ENCODE measurements at regions not wholly inside any gene's neighbourhood (a gene's known extent, or its start where the extent isn't known, plus 50 kb on each side); places are given as distances from the start of the nearest gene placed in this dataset.
"Not testable (repeated sequence)": the region's sequence is repeated elsewhere in the genome, so short reads cannot be mapped to it uniquely, and the experiment has no call there.

DNA sequence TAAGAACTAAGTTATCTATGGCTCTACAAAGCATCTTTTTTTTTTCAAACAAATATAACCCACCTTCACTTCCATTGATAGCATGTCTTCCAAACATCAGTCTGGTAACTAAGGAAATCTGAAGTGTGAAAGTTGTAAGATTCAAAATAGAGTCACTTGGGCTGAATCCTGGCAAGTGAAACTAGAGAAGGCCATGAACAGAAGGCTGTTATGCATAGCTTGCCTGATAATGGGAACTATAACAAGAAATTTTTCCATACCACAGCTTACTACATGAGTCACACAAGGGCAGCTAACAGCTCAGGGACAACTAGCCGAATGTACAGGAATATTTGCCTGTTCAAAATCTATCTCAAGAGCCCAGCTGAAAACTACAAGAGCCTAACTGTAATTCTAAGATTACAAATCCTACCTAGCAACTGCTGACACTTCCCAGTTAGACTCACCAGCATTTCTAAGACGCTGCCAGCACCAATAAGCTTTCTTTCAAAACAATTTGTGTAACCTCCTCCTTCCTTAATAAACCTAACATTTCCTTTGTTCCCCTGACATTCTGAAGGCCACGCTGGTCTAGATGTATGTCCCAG, 1066.5 kb downstream of the PLOD2 start:
- no peak for DNase-seq

DNA sequence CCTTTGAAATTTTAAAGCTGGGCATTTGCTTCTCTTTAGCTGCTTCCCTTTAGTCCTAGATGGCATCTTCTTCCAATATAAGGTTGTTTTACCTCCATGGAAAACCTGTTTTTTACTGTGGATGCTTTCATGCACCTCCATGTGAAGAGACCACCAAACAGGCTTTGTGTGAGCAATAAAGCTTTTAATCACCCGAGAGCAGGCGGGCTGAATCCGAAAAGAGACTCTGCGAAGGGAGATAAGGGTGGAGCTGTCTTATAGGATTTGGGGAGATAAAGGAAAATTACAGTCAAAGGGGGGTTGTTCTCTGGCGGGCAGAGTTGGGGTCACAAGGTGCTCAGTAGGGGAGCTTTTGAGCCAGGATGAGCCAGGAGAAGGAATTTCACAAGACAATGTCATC, 1049.8 kb downstream of the PLOD2 start:
- not testable (repeated sequence) for DNase-seq

DNA sequence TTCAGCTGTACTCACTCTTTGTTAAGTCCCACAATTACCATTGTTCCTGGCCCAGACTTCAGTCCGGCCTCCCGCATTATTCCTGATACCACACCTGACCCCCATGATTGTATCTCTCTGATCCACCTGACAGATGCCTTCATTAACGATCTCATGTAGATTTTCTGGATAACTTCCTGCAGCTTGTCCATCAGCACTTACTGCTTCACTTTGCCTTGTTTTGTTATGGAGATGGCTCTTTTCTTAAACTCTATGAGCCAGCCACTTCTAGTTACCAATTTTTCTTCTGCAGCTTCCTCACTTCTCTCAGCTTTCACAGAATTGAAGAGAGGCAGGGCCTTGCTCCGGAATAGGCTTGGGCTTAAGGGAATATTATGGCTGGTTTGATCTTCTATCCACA, 1044.2 kb downstream of the PLOD2 start:
- DNase-seq = no peak

DNA sequence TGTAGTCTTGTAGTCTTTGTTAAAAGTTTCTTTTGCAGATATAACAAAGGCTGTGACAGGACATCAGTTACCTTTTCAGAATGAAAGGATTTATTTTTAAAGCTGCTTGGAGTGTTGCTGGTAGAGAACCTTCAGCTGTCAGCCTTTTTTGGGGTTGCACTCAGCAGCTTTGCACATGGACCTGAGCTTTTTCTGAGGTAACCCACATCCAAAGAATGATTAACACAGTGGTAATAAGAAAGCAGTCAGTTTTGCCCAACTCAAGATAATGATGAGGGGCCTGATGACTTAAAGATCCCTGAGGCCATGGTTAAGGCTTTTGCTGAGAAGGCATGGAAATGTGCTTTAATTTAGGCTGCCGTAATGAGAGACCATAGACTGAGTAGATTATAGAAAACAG, 1042.7 kb downstream of the PLOD2 start:
- no peak for DNase-seq

DNA sequence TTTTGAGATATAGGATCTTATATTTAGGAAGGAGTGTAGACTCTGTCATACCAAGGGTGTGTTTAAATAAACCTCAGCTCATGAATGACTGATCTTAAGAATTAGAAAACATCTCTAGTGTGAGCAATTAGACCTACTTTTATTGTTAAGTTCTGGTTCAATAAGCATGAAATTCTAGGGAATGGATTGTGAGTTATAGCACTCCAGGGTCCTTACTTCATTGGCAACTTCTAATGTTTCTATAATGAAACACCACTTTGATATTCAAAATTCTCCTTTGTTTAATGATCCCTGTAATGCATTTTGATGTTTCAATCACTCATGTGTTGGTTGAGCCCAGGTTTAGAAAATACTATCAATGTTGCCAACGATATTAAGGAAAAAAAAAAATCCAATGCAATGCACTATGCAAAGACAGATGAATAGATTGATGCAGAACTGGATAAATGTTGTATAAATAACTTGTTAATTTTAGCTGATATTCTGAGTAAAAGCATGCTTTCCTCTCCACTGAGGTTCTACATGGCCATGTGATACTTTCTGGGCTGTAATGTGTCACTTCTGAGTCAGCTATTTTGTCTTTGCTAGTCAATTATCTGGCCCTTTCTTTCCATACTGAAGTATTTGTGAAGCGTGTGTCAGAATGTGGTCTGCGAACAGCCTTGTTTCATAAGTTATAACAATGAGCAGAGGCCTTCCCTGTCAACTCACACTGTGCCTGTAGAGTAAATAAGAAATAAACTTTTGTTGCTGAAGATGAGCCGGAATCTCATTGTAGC, 1035.9 kb downstream of the PLOD2 start:
- no peak for DNase-seq

DNA sequence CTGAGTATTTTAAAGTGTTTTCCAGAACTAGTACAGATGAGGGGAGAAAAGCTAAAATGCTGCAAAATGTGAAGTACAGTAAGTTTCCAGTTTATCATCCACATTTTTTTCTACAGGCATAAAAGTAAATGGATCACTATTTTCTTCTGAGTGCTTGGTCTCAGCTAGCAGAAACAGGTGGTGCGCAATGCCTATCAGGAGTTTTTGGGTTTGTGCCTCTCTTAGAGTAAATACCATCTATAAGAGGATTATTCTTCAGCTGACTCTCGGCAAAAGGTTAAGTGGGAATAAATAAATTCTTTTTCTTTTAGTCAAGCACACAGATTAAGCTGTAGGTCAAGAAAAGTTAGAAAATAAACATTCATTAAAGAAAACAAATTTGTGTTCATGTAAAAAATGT, 1027.7 kb downstream of the PLOD2 start:
- no peak for DNase-seq

DNA sequence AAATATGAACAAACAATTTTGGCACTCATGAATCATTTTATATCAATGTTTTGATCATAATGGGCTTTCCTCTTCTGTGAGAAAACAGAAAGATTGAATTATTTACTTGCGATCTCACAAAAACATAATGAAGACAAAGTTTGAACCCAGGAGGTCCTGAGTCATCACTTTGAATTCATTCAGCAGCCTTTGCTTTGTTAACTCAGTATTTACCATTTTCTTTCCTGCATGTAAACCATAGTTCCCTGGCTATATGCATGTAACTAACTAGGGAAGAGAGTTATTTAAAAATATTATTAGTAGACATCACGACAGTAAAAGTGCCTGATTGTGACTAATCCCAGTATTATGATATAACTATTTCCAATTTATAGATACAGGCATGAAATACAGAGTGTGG, 1026.2 kb downstream of the PLOD2 start:
- no peak for DNase-seq

DNA sequence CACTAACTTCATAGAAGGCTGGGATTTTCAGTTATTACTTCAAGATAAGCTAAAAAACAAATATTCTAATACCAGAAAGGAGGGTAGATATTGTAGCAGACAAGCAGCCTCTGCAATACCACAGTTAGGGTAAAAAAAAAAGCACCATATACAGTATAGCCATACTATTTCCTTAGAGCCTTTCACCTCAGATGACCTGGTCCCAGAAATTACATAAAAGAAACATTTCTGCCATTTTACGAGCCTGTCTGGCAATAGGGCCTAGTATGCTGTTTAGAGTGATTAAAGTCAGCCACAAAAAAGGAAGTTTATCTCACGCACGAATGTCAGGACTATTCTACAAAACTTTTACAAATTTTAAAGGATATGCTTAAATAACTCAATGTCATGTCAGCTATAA, 1016.6 kb downstream of the PLOD2 start:
- DNase-seq = no peak

DNA sequence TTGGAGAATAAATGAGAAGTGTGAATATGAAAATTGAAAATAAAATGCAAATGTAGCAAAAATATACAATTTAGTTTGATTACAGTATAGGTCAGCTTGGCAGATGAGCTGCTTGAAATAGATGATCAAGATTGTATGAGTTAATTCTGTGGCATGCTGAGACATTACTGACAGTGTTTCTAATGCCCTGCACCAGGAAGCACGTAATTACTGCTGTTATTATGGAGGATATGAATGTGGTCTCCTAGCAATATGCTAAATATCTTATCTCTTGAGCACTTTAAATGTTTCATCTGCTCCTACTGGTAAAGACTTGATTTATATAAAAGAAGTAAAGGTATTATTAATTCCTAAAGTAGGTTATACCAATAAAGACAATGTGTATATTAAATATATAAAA, 1015.5 kb downstream of the PLOD2 start:
- DNase-seq = no peak

DNA sequence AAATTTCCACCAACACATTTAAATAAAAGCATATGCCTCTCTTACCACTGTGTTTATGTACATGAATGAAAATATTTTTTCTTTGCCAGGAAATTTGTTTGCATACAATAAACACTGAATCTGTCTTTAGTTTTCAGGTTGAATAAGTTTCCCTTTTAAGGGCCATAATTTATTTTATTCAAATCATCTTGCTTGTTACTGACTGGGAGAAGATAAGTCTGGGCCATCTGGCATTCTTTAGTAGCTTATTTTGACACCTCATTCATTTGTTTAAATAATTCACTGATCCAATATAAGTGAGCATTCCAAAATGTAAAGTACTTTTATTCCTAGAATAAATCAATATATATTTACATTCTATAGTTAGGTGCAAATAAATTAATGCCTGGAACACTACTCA, 1001.3 kb downstream of the PLOD2 start:
- no peak for DNase-seq

DNA sequence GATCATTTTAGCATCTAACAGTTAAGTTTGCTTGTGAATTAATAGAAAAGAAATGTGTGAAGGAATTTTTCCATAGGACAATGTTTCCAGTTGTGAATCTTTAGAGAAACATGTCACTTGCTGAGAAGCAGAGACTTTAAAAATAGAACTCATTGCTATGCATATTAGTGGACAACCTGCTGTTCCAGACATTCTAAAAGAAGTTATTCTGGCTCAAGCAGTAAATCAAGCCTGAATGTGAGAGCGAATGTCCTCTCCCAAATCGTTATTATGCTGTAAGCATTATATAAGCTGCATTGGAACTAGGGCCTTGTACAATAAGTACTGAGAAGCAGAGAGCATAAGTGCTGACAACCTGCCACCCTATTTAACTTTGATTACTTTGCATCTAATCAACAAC, 990.9 kb downstream of the PLOD2 start:
- no peak for DNase-seq

DNA sequence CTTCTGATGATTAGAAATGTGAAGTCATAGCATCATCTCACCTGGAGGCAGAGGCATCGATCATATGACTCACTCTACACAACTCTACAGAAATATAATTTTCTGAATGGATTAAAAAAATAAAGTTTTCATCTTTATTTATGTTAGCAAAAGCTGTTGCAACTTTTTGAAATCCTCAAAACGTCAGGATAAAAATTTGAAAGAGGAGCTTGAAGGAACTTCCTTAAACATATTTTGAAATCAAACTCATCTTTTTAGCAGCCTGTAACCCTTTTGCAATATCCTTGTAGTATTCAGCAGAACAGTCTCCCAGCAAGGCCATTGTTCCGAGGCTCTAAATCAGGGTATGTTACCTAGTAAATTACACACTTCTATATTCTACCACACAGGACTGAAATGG, 985.4 kb downstream of the PLOD2 start:
- no peak for DNase-seq

DNA sequence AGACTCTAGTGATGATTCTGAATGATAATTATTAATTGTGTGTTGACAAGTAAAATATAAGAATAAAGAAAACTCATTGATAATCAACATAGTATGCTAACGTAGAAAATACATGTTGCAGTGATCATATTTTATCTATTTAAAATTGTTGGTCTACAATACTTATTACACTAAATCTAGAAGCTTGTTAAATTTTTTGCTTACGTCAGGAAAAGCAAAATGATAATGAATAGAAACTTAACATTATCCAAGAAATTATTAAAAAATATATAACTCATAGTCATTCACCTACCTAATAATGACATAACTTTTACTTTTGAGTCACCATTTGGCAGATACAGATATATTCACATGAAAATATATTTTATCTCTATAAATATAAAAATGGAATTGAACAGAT, 984.1 kb downstream of the PLOD2 start:
- DNase-seq = no peak

DNA sequence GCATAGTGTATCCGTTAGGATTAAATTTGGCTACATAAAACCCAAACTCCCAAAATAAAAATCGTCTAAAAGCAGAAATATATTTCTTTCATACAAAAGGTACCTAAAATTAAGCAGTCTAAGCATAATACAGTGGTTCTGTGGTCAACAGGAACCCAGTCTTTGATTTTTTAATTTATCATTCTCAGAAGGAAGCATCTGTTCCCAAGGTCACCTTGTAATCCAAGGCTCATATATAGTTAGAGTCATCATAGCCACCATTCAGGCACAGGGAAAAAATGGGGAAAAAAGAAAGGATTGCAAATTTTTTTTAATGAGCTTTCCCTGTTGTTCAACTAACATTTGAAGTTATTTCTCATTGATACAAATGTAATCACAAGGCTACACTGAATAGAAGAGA, 983.2 kb downstream of the PLOD2 start:
- DNase-seq = no peak

DNA sequence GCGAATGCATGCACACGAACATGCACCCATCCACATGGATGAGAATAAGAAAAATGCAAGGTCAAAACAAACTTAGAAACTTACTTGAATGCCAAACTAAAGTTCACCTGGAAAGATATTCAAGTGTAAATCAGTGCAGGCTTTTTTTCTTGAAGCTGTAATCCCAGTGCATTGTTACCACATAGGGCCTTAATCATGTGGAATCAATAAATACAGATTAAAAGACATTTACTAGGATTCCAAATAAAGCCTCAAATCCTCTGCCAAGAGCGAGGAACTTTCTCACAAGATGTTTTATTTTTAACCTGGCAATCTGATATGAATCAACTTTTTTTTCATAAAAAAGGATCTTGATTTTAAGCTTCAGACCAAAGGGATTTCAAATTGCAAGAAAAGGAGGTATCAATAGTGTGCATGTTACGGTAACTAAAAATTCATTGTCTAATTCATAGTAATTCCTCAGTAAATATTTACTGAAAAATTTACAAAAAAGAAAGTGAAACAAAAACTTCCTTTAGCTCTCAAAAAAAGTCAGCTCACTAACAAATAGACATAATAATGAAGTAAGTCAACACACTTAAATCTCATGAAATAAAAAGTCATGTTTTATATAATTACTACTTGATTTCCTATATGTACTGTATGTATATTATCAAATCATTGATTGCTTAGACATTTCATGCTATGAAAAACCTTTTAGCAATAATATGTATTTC, 978.6 kb downstream of the PLOD2 start:
- no peak for DNase-seq

DNA sequence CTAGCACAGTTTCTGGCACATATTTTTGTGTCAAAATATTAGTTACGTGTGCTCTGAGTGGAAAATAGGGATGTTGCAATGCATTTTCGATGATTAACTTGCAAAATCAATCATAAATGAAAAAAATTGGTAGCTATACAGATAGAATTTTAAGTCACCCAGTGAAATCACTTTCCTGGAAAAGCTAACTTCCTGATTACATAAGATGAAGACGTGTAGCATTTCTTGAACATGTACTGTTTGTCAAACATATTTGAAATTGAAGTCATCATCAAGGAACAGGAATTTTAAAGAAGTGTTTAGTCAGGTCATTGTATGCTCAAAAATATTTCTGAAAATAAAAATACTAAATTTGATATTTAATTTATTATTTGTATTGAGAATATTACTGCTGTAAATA, 977.7 kb downstream of the PLOD2 start:
- DNase-seq = no peak

DNA sequence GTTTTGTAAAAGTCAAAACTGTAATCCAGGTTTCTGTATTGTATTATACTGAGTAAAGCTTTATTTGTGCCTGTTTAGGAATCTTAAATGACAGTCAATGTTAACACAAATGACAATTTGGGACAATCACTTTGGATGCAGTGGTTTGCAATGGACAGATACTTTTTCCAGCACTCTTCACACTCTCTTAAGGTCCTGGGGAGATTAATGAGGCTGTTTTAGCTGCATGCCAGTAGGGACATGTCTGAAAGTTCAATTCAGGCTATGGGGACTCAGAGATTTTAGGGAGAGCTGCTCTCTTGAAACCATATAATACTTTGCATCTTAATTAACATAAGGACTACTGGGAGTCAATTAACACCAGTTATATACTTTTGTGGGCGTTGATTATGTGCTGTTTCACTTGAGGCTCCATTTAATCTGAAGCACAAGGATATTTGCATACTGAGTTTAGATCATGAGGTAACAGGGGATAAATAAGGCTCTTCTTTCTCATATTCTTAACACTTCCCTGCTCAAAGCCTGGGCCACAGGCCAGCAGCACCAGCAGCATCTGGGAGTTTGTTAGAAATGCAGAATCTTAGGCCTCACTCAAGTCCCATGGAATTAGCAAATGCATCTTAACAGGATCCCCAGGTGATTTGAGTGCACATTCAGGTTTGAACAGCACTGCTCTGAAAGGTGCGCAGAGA, 972.8 kb downstream of the PLOD2 start:
- DNase-seq = no peak

DNA sequence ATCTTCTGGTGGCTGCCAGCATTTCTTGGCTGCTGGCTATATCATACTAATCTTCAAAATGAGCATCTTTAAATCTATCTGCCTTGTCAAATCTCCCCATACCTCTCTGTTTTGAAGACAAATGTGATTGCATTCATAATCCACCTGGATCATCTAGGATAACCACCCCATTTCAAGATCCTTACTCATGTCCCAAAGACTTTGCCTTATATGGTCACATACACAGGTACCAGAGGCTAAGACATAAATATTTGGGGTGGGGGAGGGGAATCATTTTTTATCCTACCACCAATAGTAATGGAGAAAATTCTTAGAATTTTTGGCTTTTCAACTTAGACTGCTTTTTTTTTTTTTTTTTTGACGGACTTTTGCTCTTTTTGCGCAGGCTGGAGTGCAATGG, 970.8 kb downstream of the PLOD2 start:
- DNase-seq = no peak

DNA sequence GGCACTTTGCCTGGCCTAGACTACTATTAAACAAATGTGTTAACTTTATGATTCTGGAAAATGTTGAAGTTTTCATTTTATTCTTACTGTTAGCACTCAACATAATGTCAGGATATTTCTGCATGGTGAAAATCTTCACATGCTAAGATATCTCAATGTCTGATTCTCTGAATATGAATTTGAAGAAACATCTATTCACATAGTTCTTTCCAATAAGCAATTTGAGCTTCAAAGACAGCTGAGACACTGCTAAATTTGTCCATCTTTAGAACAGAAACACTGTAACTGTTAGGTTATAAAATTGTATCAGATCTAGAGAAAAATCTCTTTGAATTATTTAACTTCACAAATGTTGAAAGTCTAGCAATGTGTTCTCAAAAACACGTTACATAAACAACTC, 970.2 kb downstream of the PLOD2 start:
- no peak for DNase-seq

DNA sequence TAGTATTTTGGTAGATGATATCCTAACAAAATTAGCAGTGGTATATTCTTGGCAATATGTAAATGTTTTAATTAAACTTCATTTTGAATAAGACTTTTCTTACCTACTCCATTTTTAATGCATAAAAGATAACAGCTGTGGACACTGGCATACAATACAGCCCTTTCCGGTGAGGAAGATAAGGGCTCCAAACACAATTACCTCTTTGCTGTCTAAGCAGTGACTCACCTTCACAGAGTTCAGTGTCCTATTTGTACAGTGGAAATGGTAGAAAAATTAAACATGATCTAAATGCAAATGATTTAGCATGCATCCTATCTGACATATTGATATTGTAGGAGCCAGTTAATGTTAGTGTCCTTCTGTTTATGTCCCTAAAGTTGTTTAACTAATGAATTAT, 969.4 kb downstream of the PLOD2 start:
- DNase-seq = no peak

DNA sequence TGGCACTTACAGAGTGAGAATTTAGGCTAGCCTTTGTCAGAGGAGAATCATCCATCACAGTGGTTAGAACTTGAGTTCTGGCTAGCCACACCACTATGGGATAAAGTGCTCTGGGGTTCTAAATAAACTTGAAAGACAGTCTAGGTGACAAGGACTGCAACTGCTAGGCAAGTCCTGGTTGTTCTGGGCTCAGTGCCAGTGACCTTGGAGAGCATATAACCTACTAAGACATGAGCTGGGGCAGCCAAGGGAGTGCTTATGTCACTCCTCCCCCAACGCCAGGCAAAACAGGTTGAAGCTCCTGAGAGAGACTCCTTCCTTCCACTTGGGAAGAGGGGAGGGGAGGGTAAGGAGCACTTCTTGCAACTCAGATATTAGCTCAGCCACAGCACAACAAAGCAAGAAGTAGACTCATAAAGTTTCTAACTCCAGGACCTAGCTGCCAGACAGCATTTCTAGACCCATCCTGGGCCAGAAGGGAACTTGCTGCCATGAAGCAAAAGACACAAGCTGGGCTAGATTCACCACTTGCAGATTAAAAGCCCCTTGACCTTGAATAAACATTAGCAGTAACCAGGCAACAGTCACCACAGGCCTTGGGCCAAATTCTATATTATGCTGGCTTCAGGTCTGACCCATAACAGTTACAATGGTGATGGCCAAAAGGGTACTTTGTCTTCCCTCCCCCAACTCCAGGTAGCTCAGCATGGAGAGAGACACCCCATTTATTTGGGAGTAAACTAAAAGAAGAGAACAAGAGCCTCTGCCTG, 963.7 kb downstream of the PLOD2 start:
- DNase-seq = no peak

DNA sequence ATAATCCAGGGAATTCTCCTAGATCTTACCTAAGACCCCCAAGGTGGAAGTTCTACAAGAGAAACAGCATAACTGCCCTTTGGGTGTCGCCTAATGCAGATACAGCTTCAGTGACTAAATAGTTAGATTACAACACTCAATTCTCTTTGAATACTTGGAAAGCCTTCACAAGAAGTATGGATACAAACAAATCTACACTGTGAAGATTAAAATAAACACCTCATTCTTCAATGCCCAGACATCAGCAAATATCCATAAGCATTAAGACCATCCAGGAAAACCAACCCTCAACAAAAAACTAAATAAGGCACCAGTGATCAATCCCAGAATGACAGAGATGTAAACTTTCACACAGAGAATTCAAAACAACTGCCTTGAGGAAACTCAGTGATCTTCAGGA, 963.2 kb downstream of the PLOD2 start:
- no peak for DNase-seq

DNA sequence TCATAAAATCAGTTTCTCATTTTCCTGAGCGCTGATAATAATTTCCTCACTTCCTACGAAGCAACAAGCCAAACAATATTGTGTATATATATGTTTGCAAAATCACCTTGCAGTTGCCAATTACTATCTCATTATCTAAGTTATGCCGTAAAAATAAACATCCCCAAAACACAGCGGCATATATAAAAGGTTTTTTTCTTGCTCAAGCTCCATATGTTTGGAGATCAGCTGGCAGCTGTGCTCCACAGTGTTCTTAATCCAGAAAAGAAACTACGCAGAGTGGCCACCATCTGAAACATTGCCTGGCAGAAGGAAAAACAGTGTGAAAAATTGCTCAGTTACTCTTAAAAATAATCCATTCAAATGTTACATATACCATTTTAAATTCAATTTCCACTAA, 951.4 kb downstream of the PLOD2 start:
- DNase-seq = no peak

Measured in NK-92 treated with Interleukin-12 subunit alpha and Interleukin-12 subunit beta, amount 100 ng/mL, for 24 hours (cell line).